Esophagus muscularis mucosa (tissue), 4 donors: ENCODE measurements at regions not wholly inside any gene's neighbourhood (a gene's known extent, or its start where the extent isn't known, plus 50 kb on each side); places are given as distances from the start of the nearest gene placed in this dataset.

ENCODE experiments used
- DNase-seq: peaks from one replicate; pipeline ENCODE4 v3.0.0-alpha.2; 2017; ENCODE audit errors: extremely low spot score
- H3K27ac ChIP-seq, 4 donors: fragments of 200-600 bp; sonication (generic); replicated peaks in 1 of 4; 1 replicate in 3 of 4; 2 replicates in 1 of 4; pipeline ENCODE4 v1.5.1; 2016 to 2019; ENCODE audit warnings: mild to moderate bottlenecking in 1 of 4
- H3K27me3 ChIP-seq, 4 donors: fragments of 200-600 bp; sonication (generic); one replicate each; pipeline versions ENCODE4 v1.5.1 to v1.6.0; 2016 to 2019
- H3K36me3 ChIP-seq, 4 donors: fragments of 200-600 bp; sonication (generic); one replicate each; pipeline ENCODE4 v1.5.1; 2016 to 2019
- H3K4me1 ChIP-seq, 4 donors: fragments of 200-600 bp; sonication (generic); one replicate each; pipeline ENCODE4 v1.5.1; 2016 to 2019
- H3K4me3 ChIP-seq, 4 donors: fragments of 200-600 bp; sonication (generic); 1 replicate in 2 of 4; 2 replicates in 2 of 4; pipeline ENCODE4 v1.5.1; 2016 to 2019; ENCODE audit warnings: mild to moderate bottlenecking in 4 of 4, moderate library complexity in 1 of 4
- H3K9me3 ChIP-seq, 4 donors: fragments of 200-600 bp; sonication (generic); 1 replicate in 3 of 4; 2 replicates in 1 of 4; pipeline ENCODE4 v1.5.1; 2016 to 2019
- CTCF ChIP-seq, 3 experiments: fragments of 200-600 bp in 2 of 3; fragments of 450-650 bp in 1 of 3; sonication (generic) in 2 of 3; IDR thresholded peaks; one replicate each; pipeline ENCODE4 v1.5.1; 2017 to 2019; ENCODE audit warnings: antibody characterized with exemption in 3 of 3, mild to moderate bottlenecking in 2 of 3, moderate library complexity in 1 of 3
- EP300 ChIP-seq: sonication (generic); formaldehyde crosslinking; IDR thresholded peaks from one replicate; pipeline ENCODE4 v1.6.1; 2017; ENCODE audit warnings: antibody characterized with exemption
- POLR2A ChIP-seq: fragments of 450-650 bp; IDR thresholded peaks from one replicate; pipeline ENCODE4 v1.6.1; 2017; ENCODE audit warnings: antibody characterized with exemption, moderate library complexity, mild to moderate bottlenecking, low read depth
- POLR2AphosphoS5 ChIP-seq, 2 donors: sonication (generic); formaldehyde crosslinking; IDR thresholded peaks; one replicate each; pipeline ENCODE4 v1.6.1; 2017; ENCODE audit warnings: antibody characterized with exemption in 2 of 2
- WGBS: methylation state at CpG from one replicate; pipeline ENCODE4 v1.1.5; 2018; 5-methylcytosine and 5-hydroxymethylcytosine counted together
- intact Hi-C: fragments of 100-400 bp; cut with DNase I; formaldehyde crosslinking; loops from one replicate; pipeline ENCODE4 v1.15.1; 2023

GRCh38 chr2:126766295-126766968, 110.5 kb downstream of the GYPC start:
- H3K9me3 ChIP-seq: no peaks in the 10 kb centered on the region
- H3K27me3 ChIP-seq: peaks cover 0 to 9% (median 0%) of the 10 kb centered on the region in 4 donors
- no peak overlapping the region for H3K4me3 ChIP-seq
- no peak overlapping the region for H3K27ac ChIP-seq
- WGBS: 94% methylated on average over 6 of the region's 7 CpGs
- intact Hi-C loops: no loop called here
- H3K4me1 ChIP-seq: no peaks in the 10 kb centered on the region
- DNase-seq: no peak
- H3K36me3 ChIP-seq: no peaks in the 10 kb centered on the region
- no peak for TF ChIP-seq EP300
- TF ChIP-seq POLR2A: no peak
- no peak for TF ChIP-seq POLR2AphosphoS5 (IDR thresholded peaks at IDR 0.05)
- TF ChIP-seq CTCF (IDR thresholded peaks at IDR 0.05): no peak

- no peaks in the 10 kb centered on the region for H3K36me3 ChIP-seq
- intact Hi-C loops: no loop called here
- no peak overlapping the region for H3K27ac ChIP-seq
- no peak overlapping the region for H3K4me3 ChIP-seq
- no peaks in the 10 kb centered on the region for H3K9me3 ChIP-seq
- 84% methylated on average over 7 of the region's 7 CpGs for WGBS
- no peak for DNase-seq
- TF ChIP-seq EP300: no peak
- TF ChIP-seq POLR2AphosphoS5 (IDR thresholded peaks at IDR 0.05): no peak
- no peak for TF ChIP-seq POLR2A
- TF ChIP-seq CTCF (IDR thresholded peaks at IDR 0.05): no peak
- no peaks in the 10 kb centered on the region for H3K4me1 ChIP-seq
- H3K27me3 ChIP-seq: peaks cover 0 to 9% (median 0%) of the 10 kb centered on the region in 4 donors
These were observed 111.0 kb downstream of the GYPC start for GRCh38 chr2:126766969-126767296.

- no peaks in the 10 kb centered on the region for H3K36me3 ChIP-seq
- no peak overlapping the region for H3K27ac ChIP-seq
- 90% methylated on average over 2 of the region's 3 CpGs for WGBS
- no peaks in the 10 kb centered on the region for H3K9me3 ChIP-seq
- TF ChIP-seq EP300: no peak
- no peak for TF ChIP-seq CTCF (IDR thresholded peaks at IDR 0.05)
- no peak for TF ChIP-seq POLR2AphosphoS5 (IDR thresholded peaks at IDR 0.05)
- TF ChIP-seq POLR2A: no peak
- no peaks in the 10 kb centered on the region for H3K4me1 ChIP-seq
- no peak for DNase-seq
- H3K27me3 ChIP-seq: peaks cover 0 to 9% (median 0%) of the 10 kb centered on the region in 4 donors
- H3K4me3 ChIP-seq: no peak overlapping the region
- intact Hi-C loops: no loop called here
These were observed 113.2 kb downstream of the GYPC start for GRCh38 chr2:126769118-126769517.

- no peaks in the 10 kb centered on the region for H3K4me1 ChIP-seq
- no peak overlapping the region for H3K27ac ChIP-seq
- WGBS: 100% methylated on average over 2 of the region's 2 CpGs
- intact Hi-C loops: loop anchor here (10.0 kb wide), 1 partner anchor 116 kb away; the partner anchor contains the start of gene GYPC
- peaks cover 0 to 9% (median 0%) of the 10 kb centered on the region in 4 donors for H3K27me3 ChIP-seq
- no peaks in the 10 kb centered on the region for H3K9me3 ChIP-seq
- no peak for DNase-seq
- H3K36me3 ChIP-seq: no peaks in the 10 kb centered on the region
- TF ChIP-seq EP300: no peak
- TF ChIP-seq POLR2A: no peak
- TF ChIP-seq CTCF (IDR thresholded peaks at IDR 0.05): no peak
- TF ChIP-seq POLR2AphosphoS5 (IDR thresholded peaks at IDR 0.05): no peak
- H3K4me3 ChIP-seq: no peak overlapping the region
These were observed 114.5 kb downstream of the GYPC start for GRCh38 chr2:126770466-126770865.

- no peaks in the 10 kb centered on the region for H3K36me3 ChIP-seq
- WGBS: 87% methylated on average over 6 of the region's 6 CpGs
- intact Hi-C loops: loop anchor here (10.0 kb wide), 1 partner anchor 116 kb away; the partner anchor contains the start of gene GYPC
- DNase-seq: no peak
- no peaks in the 10 kb centered on the region for H3K9me3 ChIP-seq
- no peak for TF ChIP-seq POLR2A
- no peak for TF ChIP-seq CTCF (IDR thresholded peaks at IDR 0.05)
- no peak for TF ChIP-seq POLR2AphosphoS5 (IDR thresholded peaks at IDR 0.05)
- no peak for TF ChIP-seq EP300
- H3K27me3 ChIP-seq: peaks cover 0 to 9% (median 0%) of the 10 kb centered on the region in 4 donors
- H3K4me3 ChIP-seq: no peak overlapping the region
- H3K27ac ChIP-seq: no peak overlapping the region
- peaks cover 0 to 2% (median under 1%) of the 10 kb centered on the region in 4 donors for H3K4me1 ChIP-seq
These were observed 115.1 kb downstream of the GYPC start for GRCh38 chr2:126771094-126771493.
